IMR-90 (cell line): ENCODE measurements at regions not wholly inside any gene's neighbourhood (a gene's known extent, or its start where the extent isn't known, plus 50 kb on each side); places are given as distances from the start of the nearest gene placed in this dataset.

Experiments
- ATAC-seq: fragments of 200-7000 bp; cut with Tn5 transposase; 2 replicates; pipeline ENCODE4 v1.9.1; 2020; ENCODE audit warnings: low read depth, mild to moderate bottlenecking, moderate library complexity
- BruUV-seq: library from RNA; stranded (reverse); fragments of 400-500 nt; replicated peaks from 2 replicates; lab custom pipeline; 2021; lab: Mats Ljungman, UMichigan
- CTCF ChIA-PET: fragments of 300-600 bp; formaldehyde crosslinking; extraction: SDS; loops from one replicate; lab custom pipeline; 2021; ENCODE audit warnings: antibody characterized with exemption; lab: Yijun Ruan, JAX
- POLR2A ChIA-PET: fragments of 300-600 bp; sonication (Branson Sonifier 250); formaldehyde crosslinking; loops from one replicate; lab custom pipeline; 2022; ENCODE audit warnings: antibody characterized with exemption; ENCODE audit not compliant: unreplicated experiment; lab: Charles Lee
- DNase-seq: peaks from one replicate; pipeline ENCODE4 v3.0.0; 2013
- H2AFZ ChIP-seq: replicated peaks from 2 replicates; pipeline ENCODE3; 2013; ENCODE audit warnings: low read length, mild to moderate bottlenecking; ENCODE audit not compliant: poor library complexity
- H2AK5ac ChIP-seq: 2 replicates; pipeline ENCODE4 v1.6.1; 2013; ENCODE audit warnings: low read depth, low read length, inconsistent platforms
- H2AK9ac ChIP-seq: replicated peaks from 2 replicates; pipeline ENCODE3; 2013; ENCODE audit warnings: mild to moderate bottlenecking, low read depth, low read length, moderate library complexity; ENCODE audit not compliant: poor library complexity
- H2BK120ac ChIP-seq: 2 replicates; pipeline ENCODE4 v1.6.1; 2013; ENCODE audit warnings: low read depth, low read length, inconsistent platforms
- H2BK15ac ChIP-seq: 3 replicates; pipeline ENCODE4 v1.6.1; 2013; ENCODE audit warnings: low read depth, low read length, inconsistent platforms
- H2BK20ac ChIP-seq: 2 replicates; pipeline ENCODE4 v1.6.1; 2013; ENCODE audit warnings: low read depth, mild to moderate bottlenecking, inconsistent platforms, low read length, moderate library complexity
- H2BK5ac ChIP-seq: 2 replicates; pipeline ENCODE4 v1.6.1; 2013; ENCODE audit warnings: mild to moderate bottlenecking, low read depth, low read length, inconsistent platforms; ENCODE audit not compliant: poor library complexity, severe bottlenecking
- H3K14ac ChIP-seq: replicated peaks from 2 replicates; pipeline ENCODE4 v1.6.1; 2013; ENCODE audit warnings: low read depth, low read length, inconsistent platforms
- H3K18ac ChIP-seq: 2 replicates; pipeline ENCODE4 v1.6.1; 2013; ENCODE audit warnings: low read depth, low read length, control low read depth
- H3K23ac ChIP-seq: 2 replicates; pipeline ENCODE4 v1.6.1; 2013; ENCODE audit warnings: low read depth, low read length, inconsistent platforms
- H3K27ac ChIP-seq: 2 replicates; pipeline ENCODE4 v1.5.1; 2013; ENCODE audit warnings: mild to moderate bottlenecking, control low read depth, low read length; ENCODE audit not compliant: insufficient read depth
- H3K27me3 ChIP-seq: 2 replicates; pipeline ENCODE4 v1.6.1; 2013; ENCODE audit warnings: low read length; ENCODE audit not compliant: control insufficient read depth, insufficient read depth
- H3K36me3 ChIP-seq: 2 replicates; pipeline ENCODE4 v1.6.1; 2013; ENCODE audit warnings: low read length, mixed read lengths; ENCODE audit not compliant: control insufficient read depth, insufficient read depth
- H3K4ac ChIP-seq: 2 replicates; pipeline ENCODE4 v1.6.1; 2013; ENCODE audit warnings: low read depth, low read length, inconsistent platforms
- H3K4me1 ChIP-seq: 2 replicates; pipeline ENCODE4 v1.6.1; 2013; ENCODE audit warnings: low read length, mixed read lengths; ENCODE audit not compliant: control insufficient read depth, insufficient read depth
- H3K4me2 ChIP-seq: 2 replicates; pipeline ENCODE4 v1.6.1; 2013; ENCODE audit warnings: low read depth, mild to moderate bottlenecking, control low read depth, low read length, moderate library complexity
- H3K4me3 ChIP-seq: 2 replicates; pipeline ENCODE4 v1.5.1; 2013; ENCODE audit warnings: low read depth, mild to moderate bottlenecking, control low read depth, low read length, moderate library complexity; ENCODE audit not compliant: insufficient read depth
- H3K56ac ChIP-seq: 2 replicates; pipeline ENCODE4 v1.6.1; 2013; ENCODE audit warnings: low read length, inconsistent platforms; ENCODE audit not compliant: insufficient read depth; ENCODE audit errors: extremely low read depth
- H3K79me1 ChIP-seq, 2 experiments: 2 replicates each; pipeline ENCODE4 v1.6.1; 2013; ENCODE audit warnings: low read length in 2 of 2, inconsistent platforms in 1 of 2, low read depth in 1 of 2
- H3K9ac ChIP-seq: 2 replicates; pipeline ENCODE4 v1.6.1; 2013; ENCODE audit warnings: low read depth, low read length, control low read depth
- H3K9me1 ChIP-seq: 2 replicates; pipeline ENCODE4 v1.6.1; 2013; ENCODE audit warnings: low read length, inconsistent platforms; ENCODE audit not compliant: insufficient read depth
- H3K9me3 ChIP-seq: 2 replicates; pipeline ENCODE4 v1.6.1; 2013; ENCODE audit warnings: low read length; ENCODE audit not compliant: control insufficient read depth, insufficient read depth
- H4K20me1 ChIP-seq: 2 replicates; pipeline ENCODE4 v1.6.1; 2013; ENCODE audit warnings: low read length, inconsistent platforms; ENCODE audit not compliant: insufficient read depth
- H4K5ac ChIP-seq: 2 replicates; pipeline ENCODE4 v1.6.1; 2013; ENCODE audit warnings: mild to moderate bottlenecking, low read depth, low read length, control low read depth
- H4K8ac ChIP-seq, 2 experiments: 2 replicates each; pipeline ENCODE4 v1.6.1; 2013; ENCODE audit warnings: low read depth in 2 of 2, low read length in 2 of 2, control low read depth in 1 of 2, inconsistent platforms in 1 of 2
- H4K91ac ChIP-seq: 2 replicates; pipeline ENCODE4 v1.6.1; 2013; ENCODE audit warnings: low read depth, low read length, inconsistent platforms; ENCODE audit not compliant: insufficient read depth
- BHLHE40 ChIP-seq: fragments of 150-350 bp; IDR thresholded peaks from 2 replicates; pipeline ENCODE4 v1.6.1; 2016; ENCODE audit warnings: mild to moderate bottlenecking, low read depth, low read length
- CEBPB ChIP-seq: IDR thresholded peaks from 2 replicates; pipeline ENCODE4 v1.6.1; 2012; ENCODE audit warnings: low read depth, low read length, improper control_type of control experiment
- CHD1 ChIP-seq: IDR thresholded peaks from 2 replicates; pipeline ENCODE4 v1.6.1; 2012; ENCODE audit warnings: low read depth, low read length, improper control_type of control experiment
- FOS ChIP-seq: fragments of 150-350 bp; IDR thresholded peaks from 2 replicates; pipeline ENCODE4 v1.6.1; 2016; ENCODE audit warnings: low read depth, low read length
- MAFK ChIP-seq: IDR thresholded peaks from 2 replicates; pipeline ENCODE4 v1.6.1; 2012; ENCODE audit warnings: low read depth, low read length, improper control_type of control experiment
- MAZ ChIP-seq: IDR thresholded peaks from 2 replicates; pipeline ENCODE4 v1.6.1; 2012; ENCODE audit warnings: low read depth, mild to moderate bottlenecking, low read length, improper control_type of control experiment, moderate library complexity, borderline replicate concordance
- MXI1 ChIP-seq: IDR thresholded peaks from 2 replicates; pipeline ENCODE4 v1.6.1; 2012; ENCODE audit warnings: low read depth, mild to moderate bottlenecking, low read length, moderate library complexity, borderline replicate concordance
- NFE2L2 ChIP-seq: fragments of 150-350 bp; IDR thresholded peaks from 2 replicates; pipeline ENCODE4 v1.6.1; 2016; ENCODE audit warnings: low read depth, mild to moderate bottlenecking, low read length
- POLR2A ChIP-seq: IDR thresholded peaks from 2 replicates; pipeline ENCODE4 v1.6.1; 2012; ENCODE audit warnings: mild to moderate bottlenecking, low read depth, low read length
- RAD21 ChIP-seq: IDR thresholded peaks from 2 replicates; pipeline ENCODE4 v1.6.1; 2012; ENCODE audit warnings: low read length, improper control_type of control experiment
- RCOR1 ChIP-seq: IDR thresholded peaks from 2 replicates; pipeline ENCODE4 v1.6.1; 2012; ENCODE audit warnings: mild to moderate bottlenecking, low read length, improper control_type of control experiment; ENCODE audit not compliant: insufficient replicate concordance
- RFX5 ChIP-seq: IDR thresholded peaks from 2 replicates; pipeline ENCODE4 v1.8.0; 2012; ENCODE audit warnings: low read depth, mild to moderate bottlenecking, low read length, moderate library complexity
- SMC3 ChIP-seq: fragments of 150-350 bp; IDR thresholded peaks from 2 replicates; pipeline ENCODE4 v1.6.1; 2016; ENCODE audit warnings: low read depth, mild to moderate bottlenecking, antibody characterized with exemption, low read length, moderate library complexity
- WGBS, 2 experiments: methylation state at CpG; one replicate each; pipeline versions ENCODE4 v1.1.5 to v1.1.7; 2013; ENCODE audit warnings: missing lambda C conversion rate in 2 of 2; ENCODE audit not compliant: insufficient read length in 1 of 2; ENCODE audit errors: extremely low coverage in 2 of 2; 5-methylcytosine and 5-hydroxymethylcytosine counted together
- dilution Hi-C: fragments of 300-500 bp; cut with HindIII; formaldehyde crosslinking; loops from one replicate; pipeline ENCODE4 v1.14.3; 2018; ENCODE audit warnings: low sequenced_read_pairs; ENCODE audit not compliant: unreplicated experiment
- in situ Hi-C: fragments of 300-500 bp; cut with MboI; formaldehyde crosslinking; loops from 3 replicates; pipeline ENCODE4 v1.14.3; 2019; ENCODE audit warnings: low sequenced_read_pairs, inconsistent platforms, mixed read lengths
- intact Hi-C: fragments of 100-400 bp; cut with micrococcal nuclease; formaldehyde crosslinking; loops from 2 replicates; pipeline ENCODE4 v1.10.0; 2022
- TF ChIP-seq, protein P1 (sequence below): fragments of 150-350 bp; IDR thresholded peaks from 2 replicates; pipeline ENCODE4 v1.6.1; 2017; ENCODE audit warnings: mild to moderate bottlenecking, antibody characterized with exemption, low read length, low read depth
- TF ChIP-seq, protein P2 (sequence below): conservative IDR thresholded peaks from 2 replicates; pipeline ENCODE4 v1.5.1; 2012; ENCODE audit warnings: mild to moderate bottlenecking, low read depth, low read length, improper control_type of control experiment
- TF ChIP-seq, protein P3 (sequence below): fragments of 150-350 bp; IDR thresholded peaks from 2 replicates; pipeline ENCODE4 v1.6.1; 2016; ENCODE audit warnings: low read depth, mild to moderate bottlenecking, low read length, moderate library complexity, borderline replicate concordance

DNA sequence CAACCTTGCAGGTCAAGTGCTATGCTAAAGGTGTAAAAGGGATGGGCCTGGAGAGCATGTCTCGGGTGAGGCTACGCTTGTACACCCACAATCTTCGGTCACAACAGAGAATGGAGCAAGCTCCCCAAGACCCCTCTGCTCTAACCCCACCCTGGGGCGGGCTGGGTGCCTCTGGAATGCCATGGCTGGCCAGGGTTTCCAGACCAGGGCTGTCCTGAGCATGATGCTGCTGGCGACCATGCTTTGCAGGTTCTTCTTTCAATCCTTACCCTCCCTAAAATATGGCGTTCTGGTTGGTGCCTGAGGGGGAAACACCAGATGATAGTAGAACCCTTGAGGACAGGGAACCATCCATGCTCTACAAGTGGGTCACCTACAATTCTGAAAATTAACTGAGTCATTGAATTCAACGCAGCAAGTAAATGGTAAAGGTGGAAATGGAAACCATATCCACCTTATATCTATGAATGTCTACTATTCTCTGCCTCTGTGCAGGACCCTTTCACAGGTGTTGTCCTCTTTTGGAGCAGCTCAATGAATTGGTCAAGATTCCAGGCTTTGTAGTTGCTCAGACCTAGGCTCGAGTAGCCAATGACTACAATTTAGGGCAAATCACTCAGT, 111.6 kb upstream of the EGLN3 start:
- no TSS peak for BruUV-seq
- dilution Hi-C loops: no loop called here

More for the DNA sequence above, 111.6 kb upstream of the EGLN3 start:
- H4K5ac ChIP-seq: no peak overlapping the region
- no peak overlapping the region for H3K4ac ChIP-seq
- POLR2A ChIA-PET: no interaction called here
- H3K27ac ChIP-seq: no peak overlapping the region
- H4K8ac ChIP-seq: no peak overlapping the region; a peak in 1 of 4 replicates
- no peak overlapping the region for H3K56ac ChIP-seq
- 70% methylated on average over 2 of the region's 8 CpGs; no CpG with 5 or more reads in 1 of the 2 experiments for WGBS, 2 experiments
- H3K9me1 ChIP-seq: 0 out of 2 replicates have a peak, but pooled peaks cover 3% of the 10 kb centered on the region
- H3K18ac ChIP-seq: no peak overlapping the region
- H3K9ac ChIP-seq: no peak overlapping the region
- H3K4me2 ChIP-seq: no peak overlapping the region
- H3K27me3 ChIP-seq: peaks cover 7% of the 10 kb centered on the region
- TF ChIP-seq NFE2L2: no peak
- TF ChIP-seq FOS: no peak
- no peak for TF ChIP-seq RCOR1
- no peak for TF ChIP-seq CHD1
- no peak for TF ChIP-seq MXI1
- no peak for TF ChIP-seq POLR2A
- TF ChIP-seq, protein P1, sequence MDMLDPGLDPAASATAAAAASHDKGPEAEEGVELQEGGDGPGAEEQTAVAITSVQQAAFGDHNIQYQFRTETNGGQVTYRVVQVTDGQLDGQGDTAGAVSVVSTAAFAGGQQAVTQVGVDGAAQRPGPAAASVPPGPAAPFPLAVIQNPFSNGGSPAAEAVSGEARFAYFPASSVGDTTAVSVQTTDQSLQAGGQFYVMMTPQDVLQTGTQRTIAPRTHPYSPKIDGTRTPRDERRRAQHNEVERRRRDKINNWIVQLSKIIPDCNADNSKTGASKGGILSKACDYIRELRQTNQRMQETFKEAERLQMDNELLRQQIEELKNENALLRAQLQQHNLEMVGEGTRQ: no peak
- TF ChIP-seq SMC3: no peak
- TF ChIP-seq, protein P2, sequence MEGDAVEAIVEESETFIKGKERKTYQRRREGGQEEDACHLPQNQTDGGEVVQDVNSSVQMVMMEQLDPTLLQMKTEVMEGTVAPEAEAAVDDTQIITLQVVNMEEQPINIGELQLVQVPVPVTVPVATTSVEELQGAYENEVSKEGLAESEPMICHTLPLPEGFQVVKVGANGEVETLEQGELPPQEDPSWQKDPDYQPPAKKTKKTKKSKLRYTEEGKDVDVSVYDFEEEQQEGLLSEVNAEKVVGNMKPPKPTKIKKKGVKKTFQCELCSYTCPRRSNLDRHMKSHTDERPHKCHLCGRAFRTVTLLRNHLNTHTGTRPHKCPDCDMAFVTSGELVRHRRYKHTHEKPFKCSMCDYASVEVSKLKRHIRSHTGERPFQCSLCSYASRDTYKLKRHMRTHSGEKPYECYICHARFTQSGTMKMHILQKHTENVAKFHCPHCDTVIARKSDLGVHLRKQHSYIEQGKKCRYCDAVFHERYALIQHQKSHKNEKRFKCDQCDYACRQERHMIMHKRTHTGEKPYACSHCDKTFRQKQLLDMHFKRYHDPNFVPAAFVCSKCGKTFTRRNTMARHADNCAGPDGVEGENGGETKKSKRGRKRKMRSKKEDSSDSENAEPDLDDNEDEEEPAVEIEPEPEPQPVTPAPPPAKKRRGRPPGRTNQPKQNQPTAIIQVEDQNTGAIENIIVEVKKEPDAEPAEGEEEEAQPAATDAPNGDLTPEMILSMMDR: no peak
- no peak for TF ChIP-seq CEBPB
- TF ChIP-seq, protein P3, sequence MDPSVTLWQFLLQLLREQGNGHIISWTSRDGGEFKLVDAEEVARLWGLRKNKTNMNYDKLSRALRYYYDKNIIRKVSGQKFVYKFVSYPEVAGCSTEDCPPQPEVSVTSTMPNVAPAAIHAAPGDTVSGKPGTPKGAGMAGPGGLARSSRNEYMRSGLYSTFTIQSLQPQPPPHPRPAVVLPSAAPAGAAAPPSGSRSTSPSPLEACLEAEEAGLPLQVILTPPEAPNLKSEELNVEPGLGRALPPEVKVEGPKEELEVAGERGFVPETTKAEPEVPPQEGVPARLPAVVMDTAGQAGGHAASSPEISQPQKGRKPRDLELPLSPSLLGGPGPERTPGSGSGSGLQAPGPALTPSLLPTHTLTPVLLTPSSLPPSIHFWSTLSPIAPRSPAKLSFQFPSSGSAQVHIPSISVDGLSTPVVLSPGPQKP: no peak
- no peak for TF ChIP-seq MAZ
- no peak for TF ChIP-seq RFX5
- TF ChIP-seq RAD21: no peak
- TF ChIP-seq MAFK: no peak
- TF ChIP-seq BHLHE40: no peak
- no peak overlapping the region for H3K14ac ChIP-seq
- no peak overlapping the region for H2BK15ac ChIP-seq
- no peak overlapping the region for H2AK5ac ChIP-seq
- H3K23ac ChIP-seq: no peak overlapping the region
- ATAC-seq (no peak), DNase-seq (no peak)
- no peaks in the 10 kb centered on the region for H3K9me3 ChIP-seq
- no peaks in the 10 kb centered on the region for H3K79me1 ChIP-seq
- H3K36me3 ChIP-seq: no peaks in the 10 kb centered on the region
- in situ Hi-C loops: no loop called here
- no peak overlapping the region for H2BK20ac ChIP-seq
- H2BK120ac ChIP-seq: no peak overlapping the region
- H4K20me1 ChIP-seq: no peaks in the 10 kb centered on the region
- CTCF ChIA-PET: no interaction called here
- H4K91ac ChIP-seq: no peak overlapping the region
- 0 out of 2 replicates have a peak, but pooled peaks cover 4% of the 10 kb centered on the region for H3K4me1 ChIP-seq
- no peak overlapping the region for H2BK5ac ChIP-seq
- intact Hi-C loops: no loop called here
- H2AK9ac ChIP-seq: no peak overlapping the region
- H2AFZ ChIP-seq: no peak overlapping the region
- H3K4me3 ChIP-seq: no peak overlapping the region
